Fibroblast of lung (primary cell): ENCODE measurements at regions not wholly inside any gene's neighbourhood (a gene's known extent, or its start where the extent isn't known, plus 50 kb on each side); places are given as distances from the start of the nearest gene placed in this dataset.
A peak's percentile ranks its signal among the peaks of the same experiment; 100 is the strongest.

Experiments used
- DNase-seq, 2 donors: peaks; one replicate each; pipeline versions ENCODE4 v3.0.0 to v3.0.0-alpha.2; 2010; ENCODE audit warnings: low read depth in 2 of 2
- H2AFZ ChIP-seq: 2 replicates; pipeline ENCODE4 v1.5.1; 2012; ENCODE audit warnings: low read length, control low read depth, inconsistent platforms
- H3K27ac ChIP-seq: 2 replicates; pipeline ENCODE4 v1.5.1; 2011; ENCODE audit warnings: low read length, control low read depth; ENCODE audit not compliant: insufficient read depth
- H3K27me3 ChIP-seq: 2 replicates; pipeline ENCODE4 v1.5.1; 2011; ENCODE audit warnings: mild to moderate bottlenecking, low read length; ENCODE audit not compliant: control insufficient read depth, insufficient read depth
- H3K36me3 ChIP-seq: 2 replicates; pipeline ENCODE4 v1.5.1; 2011; ENCODE audit warnings: low read length; ENCODE audit not compliant: control insufficient read depth, insufficient read depth
- H3K4me1 ChIP-seq: 2 replicates; pipeline ENCODE4 v1.5.1; 2011; ENCODE audit warnings: low read length; ENCODE audit not compliant: control insufficient read depth, insufficient read depth; ENCODE audit errors: extremely low read depth
- H3K4me2 ChIP-seq: 2 replicates; pipeline ENCODE4 v1.5.1; 2011; ENCODE audit warnings: low read length, control low read depth; ENCODE audit not compliant: insufficient read depth; ENCODE audit errors: extremely low read depth
- H3K4me3 ChIP-seq, 4 experiments: fragments of 200-600 bp in 1 of 4; sonication (generic) in 1 of 4; replicated peaks in 1 of 4; 2 replicates each; pipeline ENCODE4 v1.5.1; 2011 to 2016; ENCODE audit warnings: low read length in 4 of 4, low read depth in 3 of 4, mild to moderate bottlenecking in 3 of 4, control low read depth in 2 of 4, inconsistent platforms in 1 of 4, mixed read lengths in 1 of 4; ENCODE audit not compliant: insufficient read depth in 1 of 4; ENCODE audit errors: control extremely low read depth in 1 of 4
- H3K79me2 ChIP-seq: 2 replicates; pipeline ENCODE4 v1.5.1; 2012; ENCODE audit warnings: mild to moderate bottlenecking, low read length, inconsistent platforms; ENCODE audit not compliant: control insufficient read depth, insufficient read depth
- H3K9ac ChIP-seq: 2 replicates; pipeline ENCODE4 v1.5.1; 2011; ENCODE audit warnings: mild to moderate bottlenecking, low read length, control low read depth; ENCODE audit not compliant: insufficient read depth
- H3K9me3 ChIP-seq: 2 replicates; pipeline ENCODE4 v1.5.1; 2012; ENCODE audit warnings: low read depth, low read length; ENCODE audit not compliant: control insufficient read depth, insufficient read depth
- H4K20me1 ChIP-seq: 2 replicates; pipeline ENCODE4 v1.5.1; 2011; ENCODE audit warnings: low read length; ENCODE audit not compliant: control insufficient read depth, insufficient read depth; ENCODE audit errors: extremely low read depth
- EZH2 ChIP-seq: IDR thresholded peaks from 2 replicates; pipeline ENCODE4 v1.5.1; 2012; ENCODE audit warnings: low read length, control low read depth, mild to moderate bottlenecking; ENCODE audit errors: missing control alignments
- TF ChIP-seq, protein P1 (sequence below), 2 donors: IDR thresholded peaks in 1 of 2; conservative IDR thresholded peaks in 1 of 2; 1 replicate in 1 of 2; 2 replicates in 1 of 2; pipeline ENCODE4 v1.5.1; 2011 to 2012; ENCODE audit warnings: low read length in 2 of 2, control low read depth in 1 of 2, inconsistent platforms in 1 of 2, low read depth in 1 of 2, mild to moderate bottlenecking in 1 of 2

DNA sequence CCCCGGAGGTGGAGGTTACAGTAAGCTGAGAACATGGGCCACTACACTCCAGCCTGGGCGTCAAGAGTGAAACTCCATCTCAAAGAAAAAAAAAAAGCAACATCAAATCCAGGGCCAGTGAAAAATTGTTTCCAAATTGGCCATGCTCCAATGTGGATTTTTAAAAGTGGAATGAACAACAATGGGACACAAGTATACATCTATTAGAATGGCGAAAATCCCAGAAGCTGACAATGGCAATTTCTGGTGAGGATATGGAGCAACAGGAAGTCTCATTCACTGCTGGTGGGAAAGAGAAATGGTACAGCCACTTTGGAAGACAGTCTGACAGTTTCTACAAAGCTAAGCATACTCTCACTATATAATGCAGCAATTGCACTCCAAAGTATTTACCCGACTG is 161.4 kb downstream of the UXS1 start:
- no peak overlapping the region for H2AFZ ChIP-seq
- no peaks in the 10 kb centered on the region for H4K20me1 ChIP-seq
- TF ChIP-seq, protein P1, sequence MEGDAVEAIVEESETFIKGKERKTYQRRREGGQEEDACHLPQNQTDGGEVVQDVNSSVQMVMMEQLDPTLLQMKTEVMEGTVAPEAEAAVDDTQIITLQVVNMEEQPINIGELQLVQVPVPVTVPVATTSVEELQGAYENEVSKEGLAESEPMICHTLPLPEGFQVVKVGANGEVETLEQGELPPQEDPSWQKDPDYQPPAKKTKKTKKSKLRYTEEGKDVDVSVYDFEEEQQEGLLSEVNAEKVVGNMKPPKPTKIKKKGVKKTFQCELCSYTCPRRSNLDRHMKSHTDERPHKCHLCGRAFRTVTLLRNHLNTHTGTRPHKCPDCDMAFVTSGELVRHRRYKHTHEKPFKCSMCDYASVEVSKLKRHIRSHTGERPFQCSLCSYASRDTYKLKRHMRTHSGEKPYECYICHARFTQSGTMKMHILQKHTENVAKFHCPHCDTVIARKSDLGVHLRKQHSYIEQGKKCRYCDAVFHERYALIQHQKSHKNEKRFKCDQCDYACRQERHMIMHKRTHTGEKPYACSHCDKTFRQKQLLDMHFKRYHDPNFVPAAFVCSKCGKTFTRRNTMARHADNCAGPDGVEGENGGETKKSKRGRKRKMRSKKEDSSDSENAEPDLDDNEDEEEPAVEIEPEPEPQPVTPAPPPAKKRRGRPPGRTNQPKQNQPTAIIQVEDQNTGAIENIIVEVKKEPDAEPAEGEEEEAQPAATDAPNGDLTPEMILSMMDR (conservative IDR thresholded peaks at IDR 0.05 in 1 of 2, IDR thresholded peaks at IDR 0.05 in 1 of 2; ENCODE audit: low read depth in 1 of 2, low read length in 2 of 2), result no peak
- no peak for TF ChIP-seq EZH2
- H3K4me3 ChIP-seq, result no peak overlapping the region
- no peak overlapping the region for H3K27ac ChIP-seq
- no peak overlapping the region for H3K4me2 ChIP-seq
- no peaks in the 10 kb centered on the region for H3K27me3 ChIP-seq
- no peaks in the 10 kb centered on the region for H3K9me3 ChIP-seq
- peaks cover 5% of the 10 kb centered on the region for H3K4me1 ChIP-seq
- DNase-seq, result no peak
- no peaks in the 10 kb centered on the region for H3K79me2 ChIP-seq
- H3K36me3 ChIP-seq, result no peaks in the 10 kb centered on the region
- no peak overlapping the region for H3K9ac ChIP-seq

DNA sequence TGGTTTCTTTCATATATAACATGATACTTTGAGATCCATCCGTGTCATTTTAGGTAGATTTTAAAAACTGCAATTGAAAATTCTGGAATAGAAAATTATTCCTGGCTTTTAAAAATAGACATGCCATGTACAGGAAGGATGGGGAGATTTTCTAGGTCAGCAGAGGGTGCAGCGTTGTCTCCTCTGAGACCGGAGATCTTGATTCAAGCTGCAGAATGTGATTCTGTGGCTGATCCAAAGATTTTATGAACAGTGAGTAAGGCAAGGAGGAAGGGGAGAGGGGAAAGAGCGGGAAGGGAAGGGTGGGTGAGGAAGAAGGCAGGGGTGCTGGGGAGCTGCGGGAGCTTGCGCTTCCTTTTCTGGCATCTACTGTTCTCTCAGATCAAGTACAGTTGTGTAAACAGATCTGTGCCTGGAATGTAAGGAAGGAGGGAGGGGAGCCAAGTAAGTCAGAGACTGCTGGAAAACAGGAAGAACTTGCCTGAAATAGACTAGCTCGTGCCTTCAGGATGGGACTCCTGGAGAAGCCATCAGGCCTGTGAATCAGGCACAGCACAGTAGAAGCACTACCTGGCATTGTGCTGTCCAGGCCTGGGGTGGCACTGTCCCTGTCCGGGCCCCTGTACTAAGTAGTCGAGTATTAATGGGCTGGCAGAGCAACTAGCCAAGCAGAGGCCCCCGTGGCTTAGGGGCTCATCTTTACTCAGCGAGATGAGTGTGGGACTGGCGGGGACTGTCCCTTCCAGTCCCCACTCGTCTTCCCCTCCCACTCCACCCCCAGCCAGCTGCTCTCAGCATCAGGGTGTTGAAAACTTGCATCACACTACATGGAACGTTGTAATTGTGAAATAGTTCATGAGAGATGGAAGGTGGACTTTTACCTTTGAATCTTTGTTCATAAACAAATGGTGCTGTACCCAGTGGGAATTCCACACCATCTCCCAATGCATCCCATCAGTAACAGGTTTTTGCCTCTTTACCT is 163.5 kb downstream of the UXS1 start:
- H3K4me2 ChIP-seq, result peak overlapping the region; percentile 3
- peaks cover 5% of the 10 kb centered on the region for H3K4me1 ChIP-seq
- H3K79me2 ChIP-seq, result no peaks in the 10 kb centered on the region
- H3K36me3 ChIP-seq, result no peaks in the 10 kb centered on the region
- TF ChIP-seq EZH2, result no peak
- TF ChIP-seq, protein P1 (conservative IDR thresholded peaks at IDR 0.05 in 1 of 2, IDR thresholded peaks at IDR 0.05 in 1 of 2; ENCODE audit: low read depth in 1 of 2, low read length in 2 of 2), result no peak
- H2AFZ ChIP-seq, result peak overlapping the region; percentile 67
- peak overlapping the region in 2 of 4 experiments; percentile 2 to 10 for H3K4me3 ChIP-seq
- H3K27ac ChIP-seq, result no peak overlapping the region
- no peaks in the 10 kb centered on the region for H4K20me1 ChIP-seq
- no peaks in the 10 kb centered on the region for H3K9me3 ChIP-seq
- no peak overlapping the region for H3K9ac ChIP-seq
- DNase-seq, result peak; percentile 77 to 93
- no peaks in the 10 kb centered on the region for H3K27me3 ChIP-seq

DNA sequence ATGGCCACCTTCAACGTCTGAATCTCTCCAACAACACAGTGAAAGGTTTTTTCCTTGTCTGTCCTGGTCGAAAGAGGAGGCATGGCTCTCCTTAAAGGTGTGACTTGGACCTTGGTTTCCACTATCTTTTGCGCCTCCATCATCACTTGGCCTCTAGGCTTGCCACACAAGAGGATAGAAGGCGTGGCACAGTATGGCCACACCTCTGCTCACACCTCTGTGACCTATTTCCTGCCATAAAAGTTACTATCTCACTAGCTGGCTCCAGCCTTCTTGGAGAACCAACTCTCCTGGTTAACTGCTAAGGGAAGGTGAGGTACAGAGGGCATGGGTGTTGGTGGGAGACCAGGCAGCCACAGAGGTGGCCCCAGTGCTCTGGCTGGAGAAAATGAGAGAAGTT is 165.9 kb downstream of the UXS1 start:
- H3K9ac ChIP-seq, result no peak overlapping the region
- no peak overlapping the region for H3K4me2 ChIP-seq
- no peak overlapping the region for H2AFZ ChIP-seq
- no peaks in the 10 kb centered on the region for H3K9me3 ChIP-seq
- H3K36me3 ChIP-seq, result no peaks in the 10 kb centered on the region
- no peaks in the 10 kb centered on the region for H3K27me3 ChIP-seq
- TF ChIP-seq EZH2, result no peak
- TF ChIP-seq, protein P1 (conservative IDR thresholded peaks at IDR 0.05 in 1 of 2, IDR thresholded peaks at IDR 0.05 in 1 of 2; ENCODE audit: low read depth in 1 of 2, low read length in 2 of 2), result no peak
- H3K79me2 ChIP-seq, result no peaks in the 10 kb centered on the region
- H3K4me3 ChIP-seq, result no peak overlapping the region
- no peak overlapping the region for H3K27ac ChIP-seq
- H4K20me1 ChIP-seq, result no peaks in the 10 kb centered on the region
- DNase-seq, result no peak
- peaks cover 5% of the 10 kb centered on the region for H3K4me1 ChIP-seq
